Gastroesophageal sphincter (tissue), 3 donors: ENCODE measurements at regions not wholly inside any gene's neighbourhood (a gene's known extent, or its start where the extent isn't known, plus 50 kb on each side); places are given as distances from the start of the nearest gene placed in this dataset.

Experiments
- CTCF ChIP-seq, 4 experiments: fragments of 200-600 bp in 2 of 4; fragments of 450-650 bp in 2 of 4; sonication (generic) in 1 of 4; IDR thresholded peaks; one replicate each; pipeline ENCODE4 v1.5.1; 2017 to 2019; ENCODE audit warnings: antibody characterized with exemption in 4 of 4, mild to moderate bottlenecking in 2 of 4, moderate library complexity in 2 of 4
- POLR2A ChIP-seq, 2 donors: fragments of 450-650 bp; IDR thresholded peaks; one replicate each; pipeline ENCODE4 v1.6.1; 2017; ENCODE audit warnings: antibody characterized with exemption in 2 of 2, mild to moderate bottlenecking in 2 of 2, moderate library complexity in 1 of 2

DNA sequence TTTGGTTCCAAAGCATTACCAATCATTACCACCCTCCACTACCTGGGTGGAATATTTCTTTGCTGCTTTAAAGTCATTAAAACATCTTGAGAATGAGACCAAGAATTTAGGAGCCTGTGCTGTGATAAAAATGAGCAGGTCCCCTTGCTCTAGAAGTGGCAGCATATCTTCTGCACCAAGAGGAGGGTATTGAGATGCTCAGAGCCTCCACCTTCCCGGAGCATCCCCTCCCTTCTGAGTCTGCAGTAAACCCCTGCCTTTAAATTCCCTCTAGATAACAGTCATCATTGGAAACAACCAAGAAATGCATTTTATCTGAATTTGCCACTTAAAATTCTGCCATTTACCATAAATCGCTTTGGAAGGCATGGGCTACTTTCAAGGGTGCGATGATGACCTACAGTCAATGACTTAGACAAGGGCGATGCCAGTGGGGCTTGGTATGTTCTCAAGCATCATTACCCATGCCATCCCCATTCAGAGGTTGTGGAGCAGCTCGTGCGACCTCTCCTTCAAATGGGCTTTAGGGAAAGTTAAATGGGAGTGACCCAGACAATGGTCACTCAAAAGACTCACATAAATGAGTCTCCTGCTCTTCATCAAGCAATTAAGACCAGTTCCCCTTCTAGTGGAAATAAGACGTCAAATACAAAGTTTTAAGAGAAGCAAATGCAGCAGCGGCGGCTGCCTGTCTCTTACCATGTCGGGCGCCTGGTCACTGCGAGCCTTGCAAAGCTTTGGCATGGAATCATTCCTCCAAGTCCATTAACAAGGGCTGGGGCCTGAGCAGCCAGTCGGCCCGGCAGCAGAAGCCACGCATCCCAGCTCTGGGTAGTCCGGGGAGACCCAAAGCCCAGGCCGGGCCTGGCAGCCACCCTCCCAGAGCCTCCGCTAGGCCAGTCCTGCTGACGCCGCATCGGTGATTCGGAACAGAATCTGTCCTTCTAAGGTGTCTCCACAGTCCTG lies 334.5 kb downstream of the TMEM121 start:
- TF ChIP-seq POLR2A (IDR thresholded peaks at IDR 0.05) (no peak), CTCF (IDR thresholded peaks at IDR 0.05) (no peak)
